ENCODE measurements at regions not wholly inside any gene's neighbourhood (a gene's known extent, or its start where the extent isn't known, plus 50 kb on each side); places are given as distances from the start of the nearest gene placed in this dataset.

DNA sequence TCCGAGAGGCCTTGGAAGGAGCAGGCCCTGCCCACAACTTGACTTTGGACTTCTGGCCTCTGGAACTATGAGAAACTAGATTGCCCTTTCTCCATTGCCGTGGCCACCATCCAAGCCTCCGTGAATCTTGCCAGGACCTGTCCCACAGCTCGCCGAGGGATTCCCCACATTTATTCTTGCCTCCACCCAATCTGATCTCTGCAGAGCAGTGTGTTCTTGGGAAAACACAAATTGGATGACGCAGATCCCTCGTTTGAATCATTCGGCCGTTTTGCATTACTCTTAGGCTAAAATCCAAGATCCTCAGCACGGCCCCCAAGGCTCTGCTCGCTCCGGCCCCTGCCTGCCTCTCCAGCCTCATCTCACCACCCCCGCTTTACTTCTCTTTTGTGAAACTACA is 364.2 kb downstream of the ZNF516 start:
- no peak for TF ChIP-seq BHLHE40 (IDR thresholded peaks at IDR 0.05; ENCODE audit: borderline replicate concordance)
- no peak for TF ChIP-seq SUZ12 (IDR thresholded peaks at IDR 0.05)
- TF ChIP-seq FOXK2 (IDR thresholded peaks at IDR 0.05): no peak
- TF ChIP-seq, protein P1, sequence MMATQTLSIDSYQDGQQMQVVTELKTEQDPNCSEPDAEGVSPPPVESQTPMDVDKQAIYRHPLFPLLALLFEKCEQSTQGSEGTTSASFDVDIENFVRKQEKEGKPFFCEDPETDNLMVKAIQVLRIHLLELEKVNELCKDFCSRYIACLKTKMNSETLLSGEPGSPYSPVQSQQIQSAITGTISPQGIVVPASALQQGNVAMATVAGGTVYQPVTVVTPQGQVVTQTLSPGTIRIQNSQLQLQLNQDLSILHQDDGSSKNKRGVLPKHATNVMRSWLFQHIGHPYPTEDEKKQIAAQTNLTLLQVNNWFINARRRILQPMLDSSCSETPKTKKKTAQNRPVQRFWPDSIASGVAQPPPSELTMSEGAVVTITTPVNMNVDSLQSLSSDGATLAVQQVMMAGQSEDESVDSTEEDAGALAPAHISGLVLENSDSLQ (IDR thresholded peaks at IDR 0.05): no peak
- no peak for TF ChIP-seq L3MBTL2 (conservative IDR thresholded peaks at IDR 0.05)
- TF ChIP-seq LEF1 (IDR thresholded peaks at IDR 0.05; ENCODE audit: borderline replicate concordance): no peak
- no peak for TF ChIP-seq SP1 (IDR thresholded peaks at IDR 0.05)
- no peak for TF ChIP-seq FOXM1 (IDR thresholded peaks at IDR 0.05; ENCODE audit: borderline replicate concordance)
- no peak for TF ChIP-seq ARNT (IDR thresholded peaks at IDR 0.05)
- TF ChIP-seq TARDBP (IDR thresholded peaks at IDR 0.05): no peak
- TF ChIP-seq ELF4 (IDR thresholded peaks at IDR 0.05): no peak
